ENCODE measurements at regions not wholly inside any gene's neighbourhood (a gene's known extent, or its start where the extent isn't known, plus 50 kb on each side); places are given as distances from the start of the nearest gene placed in this dataset.

- TF ChIP-seq, protein P1, sequence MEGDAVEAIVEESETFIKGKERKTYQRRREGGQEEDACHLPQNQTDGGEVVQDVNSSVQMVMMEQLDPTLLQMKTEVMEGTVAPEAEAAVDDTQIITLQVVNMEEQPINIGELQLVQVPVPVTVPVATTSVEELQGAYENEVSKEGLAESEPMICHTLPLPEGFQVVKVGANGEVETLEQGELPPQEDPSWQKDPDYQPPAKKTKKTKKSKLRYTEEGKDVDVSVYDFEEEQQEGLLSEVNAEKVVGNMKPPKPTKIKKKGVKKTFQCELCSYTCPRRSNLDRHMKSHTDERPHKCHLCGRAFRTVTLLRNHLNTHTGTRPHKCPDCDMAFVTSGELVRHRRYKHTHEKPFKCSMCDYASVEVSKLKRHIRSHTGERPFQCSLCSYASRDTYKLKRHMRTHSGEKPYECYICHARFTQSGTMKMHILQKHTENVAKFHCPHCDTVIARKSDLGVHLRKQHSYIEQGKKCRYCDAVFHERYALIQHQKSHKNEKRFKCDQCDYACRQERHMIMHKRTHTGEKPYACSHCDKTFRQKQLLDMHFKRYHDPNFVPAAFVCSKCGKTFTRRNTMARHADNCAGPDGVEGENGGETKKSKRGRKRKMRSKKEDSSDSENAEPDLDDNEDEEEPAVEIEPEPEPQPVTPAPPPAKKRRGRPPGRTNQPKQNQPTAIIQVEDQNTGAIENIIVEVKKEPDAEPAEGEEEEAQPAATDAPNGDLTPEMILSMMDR (IDR thresholded peaks at IDR 0.05; ENCODE audit: extremely low read depth in 1 of 2, insufficient read depth in 1 of 2, low read depth in 1 of 2, low read length in 2 of 2) = no peak
- TF ChIP-seq EZH2 (IDR thresholded peaks at IDR 0.05; ENCODE audit: borderline replicate concordance, low read depth, low read length, severe bottlenecking) = no peak
These were observed 229.2 kb upstream of the CHRNA7 start for GRCh38 chr15:31801152-31801551.

All from endothelial cell of umbilical vein (primary cell).